HCT116 (cell line): ENCODE measurements at regions not wholly inside any gene's neighbourhood (a gene's known extent, or its start where the extent isn't known, plus 50 kb on each side); places are given as distances from the start of the nearest gene placed in this dataset.

Experiments used
- POLR2A ChIP-seq: IDR thresholded peaks from 2 replicates; pipeline ENCODE4 v1.7.0; 2011; ENCODE audit warnings: borderline replicate concordance; ENCODE audit not compliant: insufficient read depth, insufficient read length; ENCODE audit errors: extremely low read depth
- POLR2AphosphoS5 ChIP-seq: IDR thresholded peaks from 2 replicates; pipeline ENCODE4 v1.6.1; 2011; ENCODE audit warnings: mild to moderate bottlenecking, low read depth, low read length, moderate library complexity
- TF ChIP-seq, protein P1 (sequence below): IDR thresholded peaks from 2 replicates; pipeline ENCODE4 v1.6.1; 2012
- TF ChIP-seq, protein P2 (sequence below), 3 experiments: fragments of 200-600 bp in 1 of 3; sonication (generic) in 1 of 3; IDR thresholded peaks in 2 of 3; conservative IDR thresholded peaks in 1 of 3; 2 replicates each; pipeline ENCODE4 v1.5.1; 2012 to 2017; ENCODE audit warnings: low read depth in 2 of 3, low read length in 2 of 3, antibody characterized with exemption in 1 of 3, borderline replicate concordance in 1 of 3, control low read depth in 1 of 3, mild to moderate bottlenecking in 1 of 3, mixed read lengths in 1 of 3, mixed run types in 1 of 3, moderate library complexity in 1 of 3; ENCODE audit not compliant: insufficient read depth in 1 of 3

DNA sequence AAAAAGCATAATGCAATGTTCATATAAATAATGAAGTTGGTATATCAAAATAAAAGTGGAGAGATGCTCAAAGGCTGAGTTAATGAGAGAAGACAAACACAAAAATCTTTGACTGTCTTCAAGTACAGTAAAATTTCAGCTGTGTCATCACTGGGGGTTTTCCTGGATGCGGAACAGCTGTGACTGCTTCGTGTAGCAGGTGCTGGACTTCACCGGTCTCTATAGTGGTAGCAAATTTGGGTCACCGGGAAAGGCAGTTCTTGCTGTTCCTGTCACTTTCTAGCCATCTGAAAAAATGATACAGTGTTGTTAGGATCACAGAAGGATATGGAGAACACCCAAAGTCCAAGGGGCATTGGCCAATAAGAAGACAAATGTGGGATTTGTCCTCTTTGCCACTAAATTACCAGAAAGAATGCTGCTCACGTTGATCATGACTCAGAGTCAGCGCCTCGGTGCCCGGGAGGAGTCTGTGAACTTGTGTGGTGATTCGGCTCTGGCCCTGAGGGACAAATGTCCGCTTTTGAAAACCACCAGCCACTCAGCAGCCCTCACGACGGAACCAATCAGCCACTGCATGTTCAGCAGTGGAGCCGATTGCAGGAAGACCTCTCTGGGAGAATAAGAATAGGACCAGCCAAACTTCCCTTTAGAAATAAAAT lies 230.1 kb upstream of the FAT1 start:
- TF ChIP-seq POLR2A (no peak), POLR2AphosphoS5 (no peak)
- TF ChIP-seq, protein P1, sequence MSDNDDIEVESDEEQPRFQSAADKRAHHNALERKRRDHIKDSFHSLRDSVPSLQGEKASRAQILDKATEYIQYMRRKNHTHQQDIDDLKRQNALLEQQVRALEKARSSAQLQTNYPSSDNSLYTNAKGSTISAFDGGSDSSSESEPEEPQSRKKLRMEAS = no peak
- TF ChIP-seq, protein P2, sequence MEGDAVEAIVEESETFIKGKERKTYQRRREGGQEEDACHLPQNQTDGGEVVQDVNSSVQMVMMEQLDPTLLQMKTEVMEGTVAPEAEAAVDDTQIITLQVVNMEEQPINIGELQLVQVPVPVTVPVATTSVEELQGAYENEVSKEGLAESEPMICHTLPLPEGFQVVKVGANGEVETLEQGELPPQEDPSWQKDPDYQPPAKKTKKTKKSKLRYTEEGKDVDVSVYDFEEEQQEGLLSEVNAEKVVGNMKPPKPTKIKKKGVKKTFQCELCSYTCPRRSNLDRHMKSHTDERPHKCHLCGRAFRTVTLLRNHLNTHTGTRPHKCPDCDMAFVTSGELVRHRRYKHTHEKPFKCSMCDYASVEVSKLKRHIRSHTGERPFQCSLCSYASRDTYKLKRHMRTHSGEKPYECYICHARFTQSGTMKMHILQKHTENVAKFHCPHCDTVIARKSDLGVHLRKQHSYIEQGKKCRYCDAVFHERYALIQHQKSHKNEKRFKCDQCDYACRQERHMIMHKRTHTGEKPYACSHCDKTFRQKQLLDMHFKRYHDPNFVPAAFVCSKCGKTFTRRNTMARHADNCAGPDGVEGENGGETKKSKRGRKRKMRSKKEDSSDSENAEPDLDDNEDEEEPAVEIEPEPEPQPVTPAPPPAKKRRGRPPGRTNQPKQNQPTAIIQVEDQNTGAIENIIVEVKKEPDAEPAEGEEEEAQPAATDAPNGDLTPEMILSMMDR (IDR thresholded peaks at IDR 0.05 in 2 of 3, conservative IDR thresholded peaks at IDR 0.05 in 1 of 3; ENCODE audit: borderline replicate concordance in 1 of 3, insufficient read depth in 1 of 3, low read depth in 2 of 3, low read length in 2 of 3) = no peak
